ENCODE measurements at regions not wholly inside any gene's neighbourhood (a gene's known extent, or its start where the extent isn't known, plus 50 kb on each side); places are given as distances from the start of the nearest gene placed in this dataset.

DNA sequence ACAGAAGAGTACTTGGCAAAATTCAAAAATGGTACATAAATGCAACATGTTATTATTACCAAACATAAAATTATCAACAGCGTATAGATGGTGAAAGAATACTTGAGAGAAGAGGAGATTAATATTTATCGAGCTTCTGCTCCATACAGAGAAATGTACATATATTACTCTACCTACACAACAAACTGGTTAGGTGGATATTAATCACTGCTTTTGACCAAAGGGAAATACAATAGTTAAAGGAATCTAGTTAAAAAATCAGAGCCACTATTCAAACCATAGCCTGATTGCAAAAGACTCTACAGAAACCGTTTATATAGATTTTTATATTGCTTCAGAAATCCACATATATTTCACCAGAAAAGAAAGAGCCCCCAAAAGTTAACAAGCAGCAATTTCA, 379.3 kb upstream of the PRMT6 start:
- TF ChIP-seq, protein P1, sequence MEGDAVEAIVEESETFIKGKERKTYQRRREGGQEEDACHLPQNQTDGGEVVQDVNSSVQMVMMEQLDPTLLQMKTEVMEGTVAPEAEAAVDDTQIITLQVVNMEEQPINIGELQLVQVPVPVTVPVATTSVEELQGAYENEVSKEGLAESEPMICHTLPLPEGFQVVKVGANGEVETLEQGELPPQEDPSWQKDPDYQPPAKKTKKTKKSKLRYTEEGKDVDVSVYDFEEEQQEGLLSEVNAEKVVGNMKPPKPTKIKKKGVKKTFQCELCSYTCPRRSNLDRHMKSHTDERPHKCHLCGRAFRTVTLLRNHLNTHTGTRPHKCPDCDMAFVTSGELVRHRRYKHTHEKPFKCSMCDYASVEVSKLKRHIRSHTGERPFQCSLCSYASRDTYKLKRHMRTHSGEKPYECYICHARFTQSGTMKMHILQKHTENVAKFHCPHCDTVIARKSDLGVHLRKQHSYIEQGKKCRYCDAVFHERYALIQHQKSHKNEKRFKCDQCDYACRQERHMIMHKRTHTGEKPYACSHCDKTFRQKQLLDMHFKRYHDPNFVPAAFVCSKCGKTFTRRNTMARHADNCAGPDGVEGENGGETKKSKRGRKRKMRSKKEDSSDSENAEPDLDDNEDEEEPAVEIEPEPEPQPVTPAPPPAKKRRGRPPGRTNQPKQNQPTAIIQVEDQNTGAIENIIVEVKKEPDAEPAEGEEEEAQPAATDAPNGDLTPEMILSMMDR (IDR thresholded peaks at IDR 0.05; ENCODE audit: low read depth, low read length) = no peak
- TF ChIP-seq EZH2phosphoT487 (IDR thresholded peaks at IDR 0.05; ENCODE audit: low read depth) = no peak
- no peaks in the 10 kb centered on the region for H3K27me3 ChIP-seq (ENCODE audit: low read depth, low read length)

DNA sequence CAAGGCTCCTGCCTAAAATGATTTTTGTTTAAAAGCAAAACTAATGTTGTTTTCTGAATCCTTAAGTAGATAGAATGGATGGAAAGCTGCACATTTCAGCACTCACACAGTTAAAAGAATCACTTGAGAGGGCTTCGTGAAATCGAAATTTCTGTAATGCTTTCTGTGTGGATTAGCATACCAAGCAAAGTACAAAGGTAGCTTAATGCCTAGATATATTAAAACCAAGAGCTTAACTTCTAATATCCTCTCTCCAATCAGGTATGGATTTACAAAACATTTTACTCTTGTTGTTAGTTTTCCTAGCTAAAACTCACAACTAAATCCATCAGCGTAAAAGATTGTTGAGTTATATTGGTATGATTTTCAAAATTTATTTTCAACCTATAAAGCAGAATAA, 378.8 kb upstream of the PRMT6 start:
- no peaks in the 10 kb centered on the region for H3K27me3 ChIP-seq (ENCODE audit: low read depth, low read length)
- peaks cover 7% of the 10 kb centered on the region; the same call in 1 of the 2 replicates for H3K4me1 ChIP-seq (ENCODE audit: low read length)
- H3K27ac ChIP-seq (ENCODE audit: low read length) = no peak overlapping the region
- TF ChIP-seq, protein P1 (IDR thresholded peaks at IDR 0.05; ENCODE audit: low read depth, low read length) = no peak
- H3K4me2 ChIP-seq (ENCODE audit: low read length) = no peak overlapping the region
- H3K36me3 ChIP-seq (replicated peaks; ENCODE audit: low read depth, low read length) = no peaks in the 10 kb centered on the region
- no peak overlapping the region for H2AFZ ChIP-seq (ENCODE audit: low read depth, low read length)
- no peak overlapping the region for H3K9ac ChIP-seq (ENCODE audit: low read length)
- H3K4me3 ChIP-seq (ENCODE audit: low read length) = no peak overlapping the region
- H3K79me2 ChIP-seq (ENCODE audit: low read length) = no peaks in the 10 kb centered on the region
- H3K9me3 ChIP-seq (ENCODE audit: insufficient read depth, low read length) = no peaks in the 10 kb centered on the region
- H4K20me1 ChIP-seq (ENCODE audit: insufficient read depth, low read length) = no peaks in the 10 kb centered on the region

More for the DNA sequence above, 379.3 kb upstream of the PRMT6 start:
- Histone ChIP-seq H3K4me3 (ENCODE audit: low read length) (no peak overlapping the region), H3K9me3 (ENCODE audit: insufficient read depth, low read length) (no peaks in the 10 kb centered on the region), H3K27ac (ENCODE audit: low read length) (no peak overlapping the region), H4K20me1 (ENCODE audit: insufficient read depth, low read length) (no peaks in the 10 kb centered on the region), H3K4me2 (ENCODE audit: low read length) (no peak overlapping the region), H3K79me2 (ENCODE audit: low read length) (no peaks in the 10 kb centered on the region), H3K4me1 (ENCODE audit: low read length) (peaks cover 7% of the 10 kb centered on the region; the same call in 1 of the 2 replicates), H3K9ac (ENCODE audit: low read length) (no peak overlapping the region), H2AFZ (ENCODE audit: low read depth, low read length) (no peak overlapping the region), H3K36me3 (replicated peaks; ENCODE audit: low read depth, low read length) (no peaks in the 10 kb centered on the region)

DNA sequence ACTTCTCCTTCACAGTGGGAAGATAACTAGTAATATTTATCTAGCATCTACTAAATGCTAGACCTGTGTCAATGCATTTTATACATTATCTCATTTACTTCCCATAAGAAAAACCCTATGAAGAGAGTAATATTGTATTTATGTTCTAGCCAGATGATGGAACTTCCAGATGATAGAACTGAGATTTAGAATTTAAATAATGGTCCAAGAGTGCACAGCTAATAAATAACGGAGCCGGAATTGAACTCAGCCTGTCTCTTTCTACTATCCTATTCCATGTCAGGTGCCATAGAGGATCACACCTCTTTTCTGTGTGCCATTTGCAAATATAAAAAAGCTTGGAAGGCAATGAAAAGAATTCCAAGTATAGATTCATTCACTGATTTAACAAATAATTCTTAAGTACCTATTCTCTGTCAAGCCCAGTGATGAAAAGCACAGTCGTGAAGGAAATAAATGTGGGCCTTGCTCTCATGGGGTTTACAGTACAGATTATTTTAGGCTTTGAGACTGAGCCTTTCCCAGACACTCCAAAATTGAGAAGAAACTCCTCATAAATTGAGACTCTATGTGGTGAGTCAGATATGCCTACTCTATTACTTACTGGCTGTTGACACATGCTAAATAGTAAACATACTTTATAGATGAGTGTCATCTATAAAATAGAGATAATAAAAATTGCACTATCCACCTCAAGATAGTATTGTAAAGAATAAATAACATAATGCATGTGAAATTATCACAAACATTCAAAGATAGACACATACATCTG, 378.0 kb upstream of the PRMT6 start:
- Histone ChIP-seq H3K27ac (ENCODE audit: low read length) (no peak overlapping the region), H3K27me3 (ENCODE audit: low read depth, low read length) (no peaks in the 10 kb centered on the region), H3K9ac (ENCODE audit: low read length) (no peak overlapping the region)

DNA sequence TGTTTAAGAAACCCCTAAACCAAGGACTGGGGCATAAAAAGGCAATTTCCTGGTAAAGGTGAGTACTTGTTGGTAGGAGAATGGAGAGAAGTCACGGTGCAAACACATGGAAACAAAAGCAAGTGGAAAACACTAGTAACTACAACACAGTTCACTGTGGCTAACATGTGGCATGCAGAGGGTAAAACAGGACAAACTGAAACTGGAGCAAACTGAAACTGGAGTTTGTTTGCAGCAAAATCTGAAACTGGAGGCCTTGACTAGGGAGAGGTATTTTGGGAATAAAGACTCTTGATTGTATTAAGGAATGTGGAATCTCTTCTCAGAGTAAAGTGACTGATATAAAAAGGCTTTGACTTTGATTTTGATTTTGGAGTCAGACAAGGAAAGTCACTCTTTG, 376.3 kb upstream of the PRMT6 start:
- TF ChIP-seq, protein P1 (IDR thresholded peaks at IDR 0.05; ENCODE audit: low read depth, low read length) = no peak
- TF ChIP-seq EZH2phosphoT487 (IDR thresholded peaks at IDR 0.05; ENCODE audit: low read depth) = no peak
- H3K4me3 ChIP-seq (ENCODE audit: low read length) = no peak overlapping the region
- H3K9me3 ChIP-seq (ENCODE audit: insufficient read depth, low read length) = no peaks in the 10 kb centered on the region
- H3K9ac ChIP-seq (ENCODE audit: low read length) = no peak overlapping the region
- H3K79me2 ChIP-seq (ENCODE audit: low read length) = no peaks in the 10 kb centered on the region
- H3K36me3 ChIP-seq (replicated peaks; ENCODE audit: low read depth, low read length) = no peaks in the 10 kb centered on the region
- no peaks in the 10 kb centered on the region for H4K20me1 ChIP-seq (ENCODE audit: insufficient read depth, low read length)
- H3K27me3 ChIP-seq (ENCODE audit: low read depth, low read length) = no peaks in the 10 kb centered on the region
- H3K4me1 ChIP-seq (ENCODE audit: low read length) = peaks cover 15% of the 10 kb centered on the region
- H3K4me2 ChIP-seq (ENCODE audit: low read length) = no peak overlapping the region
- no peak overlapping the region for H3K27ac ChIP-seq (ENCODE audit: low read length)
- no peak overlapping the region for H2AFZ ChIP-seq (ENCODE audit: low read depth, low read length)

More for the DNA sequence above, 378.0 kb upstream of the PRMT6 start:
- no peak for TF ChIP-seq EZH2phosphoT487 (IDR thresholded peaks at IDR 0.05; ENCODE audit: low read depth)
- TF ChIP-seq, protein P1 (IDR thresholded peaks at IDR 0.05; ENCODE audit: low read depth, low read length) = no peak
- H3K4me1 ChIP-seq (ENCODE audit: low read length) = peaks cover 7% of the 10 kb centered on the region; the same call in 1 of the 2 replicates
- H4K20me1 ChIP-seq (ENCODE audit: insufficient read depth, low read length) = no peaks in the 10 kb centered on the region
- no peak overlapping the region for H2AFZ ChIP-seq (ENCODE audit: low read depth, low read length)
- H3K4me2 ChIP-seq (ENCODE audit: low read length) = no peak overlapping the region
- H3K4me3 ChIP-seq (ENCODE audit: low read length) = no peak overlapping the region
- no peaks in the 10 kb centered on the region for H3K36me3 ChIP-seq (replicated peaks; ENCODE audit: low read depth, low read length)
- no peaks in the 10 kb centered on the region for H3K9me3 ChIP-seq (ENCODE audit: insufficient read depth, low read length)
- no peaks in the 10 kb centered on the region for H3K79me2 ChIP-seq (ENCODE audit: low read length)

Measured in OCI-LY3 (cell line).